ENCODE measurements at regions not wholly inside any gene's neighbourhood (a gene's known extent, or its start where the extent isn't known, plus 50 kb on each side); places are given as distances from the start of the nearest gene placed in this dataset.
A peak's percentile ranks its signal among the peaks of the same experiment; 100 is the strongest.

DNA sequence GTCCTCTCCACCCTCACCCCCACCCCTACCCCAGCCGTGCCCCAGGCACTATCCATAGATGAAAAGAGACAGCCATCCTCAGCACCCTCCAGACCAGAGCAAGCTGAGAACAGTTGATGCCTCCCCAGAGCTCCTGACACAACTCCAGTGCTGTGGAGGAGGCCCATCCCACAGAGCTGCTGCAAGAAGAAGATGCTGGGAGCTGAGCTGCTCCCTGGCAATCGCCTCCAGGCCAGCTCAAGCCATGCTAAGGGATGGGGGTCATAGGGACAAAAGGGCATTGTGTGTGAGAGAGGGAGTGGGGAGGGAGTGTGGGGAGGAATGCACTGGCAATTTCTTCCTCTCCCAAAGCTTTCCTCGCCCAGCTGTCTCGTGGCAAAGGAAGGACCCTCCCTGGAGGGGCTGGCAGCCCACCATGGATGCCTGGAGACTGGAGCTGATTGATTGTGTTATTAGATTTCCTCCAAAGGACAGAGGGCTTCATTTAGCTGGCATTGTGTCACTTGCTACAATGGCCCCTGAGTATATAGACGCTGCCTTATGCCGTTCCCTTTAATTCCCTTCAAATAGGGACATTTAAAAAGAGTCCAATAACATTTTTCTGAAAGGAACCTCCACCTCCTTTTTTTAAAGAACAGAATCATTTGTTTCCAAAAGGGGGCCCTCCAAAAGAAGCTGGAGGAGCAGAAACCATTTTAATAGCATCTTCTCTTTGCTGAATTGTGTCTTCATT is 476.4 kb downstream of the FOXO1 start:
- DNase-seq (ENCODE audit: low spot score) = no peak

- peak; percentile 66 for DNase-seq (ENCODE audit: low spot score)
Measured at GRCh38 chr13:40190641-40191100, 475.8 kb downstream of the FOXO1 start.

DNA sequence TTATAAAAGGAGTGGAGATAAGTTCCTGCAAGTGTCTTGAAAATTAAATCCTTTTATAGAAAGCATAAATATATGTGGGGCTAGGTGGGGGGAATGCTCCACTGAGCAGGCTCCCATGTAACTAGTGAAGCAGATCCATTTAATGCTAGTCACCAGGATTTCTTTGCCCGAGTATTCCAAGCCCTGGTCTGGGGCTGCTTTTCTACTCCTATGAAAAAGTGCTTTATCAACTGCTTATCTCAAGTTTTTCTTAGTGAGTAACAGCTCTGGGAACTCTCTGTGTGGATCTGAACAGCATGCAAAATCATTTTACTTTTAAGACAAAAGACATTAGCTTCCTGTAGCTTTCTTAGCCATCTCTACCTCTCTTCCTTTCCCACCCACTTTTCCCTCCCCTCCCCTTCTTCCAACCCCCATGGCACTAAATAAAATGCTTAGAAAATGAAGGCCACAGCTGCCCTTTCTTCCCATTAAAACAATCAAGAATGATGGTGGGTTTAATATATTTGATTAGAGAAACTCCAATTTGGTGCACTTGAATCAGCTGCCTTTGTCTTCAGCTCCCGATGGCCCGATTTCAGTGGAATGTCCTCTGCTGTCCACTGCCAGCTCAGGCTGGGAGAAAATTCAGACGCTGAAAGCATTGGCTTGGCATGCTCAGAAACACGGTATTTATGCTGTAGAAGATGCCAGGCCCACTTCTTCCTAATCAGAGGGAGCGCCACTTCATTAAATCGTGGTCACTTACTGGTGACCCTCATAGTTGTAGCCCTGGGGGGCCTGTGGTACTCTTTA is 475.1 kb downstream of the FOXO1 start:
- no peak for DNase-seq (ENCODE audit: low spot score)

DNA sequence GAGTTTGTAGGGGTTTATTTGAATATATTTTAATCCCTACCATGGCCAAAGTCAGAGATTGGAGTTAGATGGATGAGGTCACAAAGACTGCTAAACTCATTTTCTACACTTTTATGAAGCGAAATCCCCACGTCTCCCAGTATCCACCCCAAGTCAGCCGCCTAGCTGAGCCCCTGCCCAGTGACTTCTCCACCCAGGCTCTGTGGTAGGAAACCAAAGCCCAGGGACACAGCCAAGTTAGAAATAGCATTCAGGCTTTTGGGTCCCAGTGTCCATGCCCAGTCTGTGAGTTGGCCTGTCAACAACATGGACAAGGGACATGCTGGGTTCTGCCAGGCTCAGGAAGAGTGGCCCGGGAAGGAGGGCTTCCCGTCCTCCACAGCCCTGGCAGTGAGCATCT is 474.0 kb downstream of the FOXO1 start:
- no peak for DNase-seq (ENCODE audit: low spot score)

GRCh38 chr13:40192858-40193257 is 473.6 kb downstream of the FOXO1 start:
- DNase-seq (ENCODE audit: low spot score) = no peak

- DNase-seq (ENCODE audit: low spot score) = no peak
Measured at GRCh38 chr13:40193286-40194223, 472.9 kb downstream of the FOXO1 start.

DNA sequence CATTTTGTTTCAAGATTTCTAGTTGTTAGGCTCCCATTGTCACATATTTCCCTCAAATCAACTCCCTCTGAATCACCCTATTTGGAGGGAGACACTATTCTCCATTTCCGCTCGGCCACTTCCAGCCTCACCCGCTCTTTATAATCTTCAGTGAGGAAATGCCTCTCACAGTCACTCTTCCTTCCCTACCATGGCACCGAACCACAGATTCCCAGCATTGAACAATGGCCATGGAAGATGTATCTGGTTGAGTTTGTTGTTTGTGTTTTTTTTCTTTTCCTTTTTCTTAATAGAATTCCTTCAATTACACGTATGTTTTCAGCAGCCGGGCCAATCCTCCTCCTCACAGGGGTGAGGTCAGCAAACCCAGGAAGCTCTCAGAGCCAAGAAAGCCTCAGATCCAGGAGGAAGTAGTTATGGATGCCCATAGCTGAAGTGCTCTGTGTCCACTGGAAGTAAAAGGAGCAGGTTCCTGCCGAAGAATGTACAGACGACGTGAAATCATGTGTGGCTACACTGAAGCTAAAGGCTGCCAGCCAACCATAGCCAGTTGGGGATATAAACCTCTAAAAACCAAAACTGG is 472.1 kb downstream of the FOXO1 start:
- DNase-seq (ENCODE audit: low spot score) = no peak

- DNase-seq (ENCODE audit: low spot score) = no peak
Measured at GRCh38 chr13:40197049-40197448, 469.4 kb downstream of the FOXO1 start.

- no peak for DNase-seq (ENCODE audit: low spot score)
Measured at GRCh38 chr13:40197936-40198595, 468.4 kb downstream of the FOXO1 start.

DNA sequence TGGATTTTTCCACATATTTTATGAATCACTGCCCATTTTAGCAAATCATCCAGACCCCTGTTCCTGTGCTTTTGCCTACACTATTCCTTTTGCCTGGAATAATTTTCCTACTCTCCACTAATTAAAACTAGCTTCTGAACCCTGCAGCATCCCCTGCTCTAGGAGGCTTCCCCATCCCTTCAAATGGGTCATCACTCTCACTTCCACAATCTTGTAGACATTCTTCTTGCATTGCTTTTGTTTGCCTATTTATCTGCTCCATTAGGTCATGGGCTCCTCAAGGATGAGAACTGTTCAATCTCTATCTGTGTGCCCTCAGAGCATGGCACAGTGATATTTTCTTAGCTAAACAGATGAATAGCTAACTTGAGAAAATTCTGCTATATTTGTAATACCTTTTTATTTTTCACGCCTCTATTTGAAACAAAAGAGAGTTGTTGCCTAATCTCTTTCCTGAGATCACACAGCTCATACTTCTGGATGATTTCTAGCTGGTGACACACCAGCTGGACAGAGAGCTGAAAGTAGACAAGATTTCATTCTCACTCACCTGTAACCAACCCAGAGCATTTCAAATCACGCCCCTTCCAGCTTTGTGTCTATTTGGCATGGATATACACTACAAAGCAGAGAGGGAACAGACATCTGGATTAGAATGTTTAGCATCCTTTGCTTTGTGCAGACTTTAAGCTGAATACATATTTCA is 466.0 kb downstream of the FOXO1 start:
- no peak for DNase-seq (ENCODE audit: low spot score)

GRCh38 chr13:40204246-40204645 is 462.2 kb downstream of the FOXO1 start:
- DNase-seq (ENCODE audit: low spot score) = no peak

GRCh38 chr13:40205771-40206240 is 460.6 kb downstream of the FOXO1 start:
- DNase-seq (ENCODE audit: low spot score) = no peak

GRCh38 chr13:40206241-40207000 is 460.0 kb downstream of the FOXO1 start:
- no peak for DNase-seq (ENCODE audit: low spot score)

- DNase-seq (ENCODE audit: low spot score) = no peak
Measured at GRCh38 chr13:40207001-40207478, 459.4 kb downstream of the FOXO1 start.

DNA sequence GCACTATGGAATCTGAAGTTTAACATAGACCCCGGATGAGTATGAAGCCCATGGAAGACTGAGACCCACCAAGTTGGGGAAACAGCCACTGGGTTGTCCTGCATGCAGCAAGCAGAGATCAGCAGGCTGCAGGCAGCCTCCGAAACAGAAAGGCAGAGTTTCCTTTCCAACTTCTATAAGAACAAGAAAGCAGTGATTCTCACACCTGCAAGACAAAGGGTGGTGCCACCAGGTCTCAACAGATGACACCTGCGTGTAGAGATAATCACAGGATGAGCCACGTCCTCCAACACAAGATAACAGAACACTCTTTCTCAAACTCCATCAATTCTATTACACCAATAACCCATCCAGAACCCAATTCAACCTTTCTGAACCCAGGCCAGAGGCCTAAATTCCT is 457.9 kb downstream of the FOXO1 start:
- no peak for DNase-seq (ENCODE audit: low spot score)

DNA sequence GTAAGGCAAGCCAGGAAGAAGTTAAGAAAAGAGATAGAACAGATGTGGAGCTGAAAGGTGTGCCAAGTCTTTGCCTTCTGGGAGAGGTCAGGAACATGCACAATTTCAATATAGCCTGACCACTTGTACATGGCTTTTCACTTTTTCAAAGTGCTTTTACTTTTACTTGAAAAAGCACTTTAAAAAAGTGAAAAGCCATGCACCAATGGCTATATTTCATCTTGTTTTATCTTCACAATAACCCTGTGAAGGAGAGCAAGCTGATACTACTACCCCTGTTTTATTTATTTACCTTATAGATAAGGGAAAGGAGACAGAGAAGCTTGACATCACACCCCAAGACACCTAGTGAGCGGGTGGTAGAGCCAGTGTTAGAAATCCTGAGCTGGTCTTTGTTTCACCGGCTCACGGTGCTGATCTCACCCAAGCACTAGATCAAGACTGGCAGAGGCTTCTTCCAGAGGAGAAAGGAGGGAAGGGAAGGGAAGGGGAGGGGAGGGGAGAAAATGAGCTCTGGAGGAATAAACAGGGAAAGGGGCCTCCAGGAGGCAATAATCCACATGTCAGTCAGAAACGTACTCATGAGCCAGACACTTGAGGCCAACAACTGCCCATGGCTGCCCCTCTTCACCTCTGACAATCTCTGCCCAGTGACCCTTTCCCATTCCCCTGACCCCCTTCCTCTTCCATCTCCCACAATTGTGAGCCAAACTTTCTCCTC is 455.4 kb downstream of the FOXO1 start:
- DNase-seq (ENCODE audit: low spot score) = no peak

DNA sequence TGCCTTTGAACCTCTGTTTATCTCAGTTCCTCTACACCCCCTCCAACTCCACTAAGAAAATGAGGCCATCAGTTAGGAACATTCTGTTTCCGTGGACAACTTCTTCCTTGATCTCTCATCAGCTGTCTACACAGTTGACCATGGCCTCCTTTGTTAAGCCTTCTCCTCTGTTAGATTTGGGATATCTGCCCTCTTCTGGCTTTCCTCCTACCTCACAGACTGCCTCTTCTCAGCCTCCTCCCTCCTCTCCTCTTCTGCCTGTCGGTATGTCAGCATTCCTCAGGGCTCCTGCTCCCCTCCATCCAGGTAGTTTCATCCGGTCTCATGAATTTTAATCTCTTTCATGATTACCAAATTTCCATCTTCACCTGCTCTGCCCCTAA is 454.9 kb downstream of the FOXO1 start:
- DNase-seq (ENCODE audit: low spot score) = no peak

GRCh38 chr13:40213779-40214178 is 452.7 kb downstream of the FOXO1 start:
- no peak for DNase-seq (ENCODE audit: low spot score)

- DNase-seq (ENCODE audit: low spot score) = no peak
Measured at GRCh38 chr13:40215311-40215710, 451.1 kb downstream of the FOXO1 start.
